ENCODE measurements at regions not wholly inside any gene's neighbourhood (a gene's known extent, or its start where the extent isn't known, plus 50 kb on each side); places are given as distances from the start of the nearest gene placed in this dataset.

DNA sequence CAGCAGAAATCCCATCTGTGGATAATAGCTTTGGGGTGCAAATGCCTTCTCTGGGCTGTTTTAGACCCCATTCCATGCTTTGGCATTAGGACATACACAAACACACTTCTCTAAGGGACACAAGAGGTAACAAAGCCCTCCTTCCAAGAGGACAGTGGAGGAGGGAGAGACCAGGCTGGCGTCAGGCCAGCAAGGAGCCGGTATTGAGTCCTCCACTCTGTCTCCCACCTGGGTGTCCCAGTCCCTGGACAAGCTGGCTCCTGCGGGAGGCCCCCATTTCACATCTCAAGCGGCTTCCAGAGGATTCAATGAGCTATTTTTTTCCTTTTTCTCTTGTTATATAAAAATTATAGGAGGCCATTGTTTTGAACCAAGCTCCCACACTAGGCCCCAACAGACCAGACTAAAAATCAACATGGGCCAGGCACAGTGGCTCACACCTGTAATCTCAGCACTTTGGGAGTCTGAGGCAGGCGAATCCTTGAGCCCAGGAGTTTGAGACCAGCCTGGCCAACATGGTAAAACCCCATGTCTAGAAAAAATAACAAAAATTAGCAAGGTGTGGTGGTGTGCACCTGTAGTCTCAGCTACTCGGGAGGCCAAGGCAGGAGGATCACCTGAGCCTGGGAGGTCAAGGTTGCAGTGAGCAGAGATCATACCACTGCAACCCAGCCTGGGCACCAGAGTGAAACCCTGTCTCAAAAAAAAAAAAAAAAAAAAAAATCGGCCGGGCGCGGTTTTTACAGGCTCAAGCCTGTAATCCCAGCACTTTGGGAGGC, 142.9 kb downstream of the TOMM20 start:
- TF ChIP-seq, protein P1, sequence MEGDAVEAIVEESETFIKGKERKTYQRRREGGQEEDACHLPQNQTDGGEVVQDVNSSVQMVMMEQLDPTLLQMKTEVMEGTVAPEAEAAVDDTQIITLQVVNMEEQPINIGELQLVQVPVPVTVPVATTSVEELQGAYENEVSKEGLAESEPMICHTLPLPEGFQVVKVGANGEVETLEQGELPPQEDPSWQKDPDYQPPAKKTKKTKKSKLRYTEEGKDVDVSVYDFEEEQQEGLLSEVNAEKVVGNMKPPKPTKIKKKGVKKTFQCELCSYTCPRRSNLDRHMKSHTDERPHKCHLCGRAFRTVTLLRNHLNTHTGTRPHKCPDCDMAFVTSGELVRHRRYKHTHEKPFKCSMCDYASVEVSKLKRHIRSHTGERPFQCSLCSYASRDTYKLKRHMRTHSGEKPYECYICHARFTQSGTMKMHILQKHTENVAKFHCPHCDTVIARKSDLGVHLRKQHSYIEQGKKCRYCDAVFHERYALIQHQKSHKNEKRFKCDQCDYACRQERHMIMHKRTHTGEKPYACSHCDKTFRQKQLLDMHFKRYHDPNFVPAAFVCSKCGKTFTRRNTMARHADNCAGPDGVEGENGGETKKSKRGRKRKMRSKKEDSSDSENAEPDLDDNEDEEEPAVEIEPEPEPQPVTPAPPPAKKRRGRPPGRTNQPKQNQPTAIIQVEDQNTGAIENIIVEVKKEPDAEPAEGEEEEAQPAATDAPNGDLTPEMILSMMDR (IDR thresholded peaks at IDR 0.05), result no peak
- TF ChIP-seq EZH2 (IDR thresholded peaks at IDR 0.05; ENCODE audit: borderline replicate concordance, insufficient read depth, low read depth, low read length, poor library complexity, severe bottlenecking), result no peak
